GM21737 (cell line): ENCODE measurements at regions not wholly inside any gene's neighbourhood (a gene's known extent, or its start where the extent isn't known, plus 50 kb on each side); places are given as distances from the start of the nearest gene placed in this dataset.
"Not testable (repeated sequence)": the region's sequence is repeated elsewhere in the genome, so short reads cannot be mapped to it uniquely, and the experiment has no call there.

Source experiments
- ATAC-seq: cut with Tn5 transposase; IDR thresholded peaks from one replicate; pipeline ENCODE4 v1.9.1; 2021; ENCODE audit warnings: mild to moderate bottlenecking, moderate library complexity; ENCODE audit not compliant: unreplicated experiment

DNA sequence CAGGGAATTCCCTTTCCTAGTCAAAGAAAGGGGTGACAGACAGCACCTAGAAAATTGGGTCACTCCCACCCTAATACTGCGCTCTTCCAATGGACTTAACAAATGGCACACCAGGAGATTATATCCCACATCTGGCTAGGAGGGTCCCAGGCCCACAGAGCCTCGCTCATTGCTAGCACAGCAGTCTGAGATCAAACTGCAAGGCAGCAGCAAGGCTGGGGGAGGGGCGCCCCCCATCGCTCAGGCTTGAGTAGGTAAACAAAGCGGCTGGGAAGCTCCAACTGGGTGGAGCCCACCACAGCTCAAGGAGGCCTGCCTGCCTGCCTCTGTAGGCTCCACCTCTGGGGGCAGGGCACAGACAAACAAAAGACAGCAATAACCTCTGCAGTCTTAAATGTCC, 1043.9 kb upstream of the GRIA3 start:
- not testable (repeated sequence) for ATAC-seq

GRCh38 chrX:122154019-122154418, 1030.1 kb upstream of the GRIA3 start:
- no peak for ATAC-seq

DNA sequence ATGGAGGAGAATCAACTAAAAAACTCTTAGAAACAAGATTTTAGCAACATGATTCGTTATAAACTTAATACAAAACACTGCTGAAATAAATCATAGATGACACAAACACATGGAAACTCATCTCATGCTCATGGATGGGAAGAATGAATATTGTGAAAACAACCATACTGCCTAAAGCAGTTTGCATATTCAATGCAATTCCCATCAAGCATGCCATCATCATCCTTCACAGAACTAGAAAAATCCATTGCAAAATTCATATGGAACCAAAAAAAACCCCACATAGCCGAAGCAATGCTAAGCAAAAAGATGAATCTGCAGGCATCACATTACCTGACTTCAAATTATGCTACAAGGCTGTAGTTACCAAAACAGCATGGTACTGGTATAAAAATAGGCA, 1015.8 kb upstream of the GRIA3 start:
- no peak for ATAC-seq

- no peak for ATAC-seq
Observed at GRCh38 chrX:122184791-122185190, 999.3 kb upstream of the GRIA3 start.

GRCh38 chrX:122187069-122187713, 996.9 kb upstream of the GRIA3 start:
- no peak for ATAC-seq

DNA sequence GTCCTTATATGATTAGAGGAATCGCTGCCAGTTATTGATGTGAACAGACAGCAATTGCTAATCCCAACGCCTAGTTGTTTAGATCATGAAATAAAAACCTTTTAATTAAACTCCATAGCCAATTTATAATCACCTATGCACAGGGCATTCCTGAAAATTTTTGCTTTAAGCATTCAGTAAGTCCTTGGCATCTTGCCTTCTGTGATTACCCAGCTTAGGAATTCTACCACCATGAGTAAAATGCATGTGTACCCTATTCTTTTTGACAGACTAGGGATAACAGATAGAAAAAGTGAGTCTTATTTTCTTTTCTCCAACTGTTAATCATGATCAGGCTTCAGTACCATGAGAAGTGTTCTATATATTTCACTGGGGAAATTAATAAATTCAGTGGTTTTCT, 995.3 kb upstream of the GRIA3 start:
- ATAC-seq, result no peak

DNA sequence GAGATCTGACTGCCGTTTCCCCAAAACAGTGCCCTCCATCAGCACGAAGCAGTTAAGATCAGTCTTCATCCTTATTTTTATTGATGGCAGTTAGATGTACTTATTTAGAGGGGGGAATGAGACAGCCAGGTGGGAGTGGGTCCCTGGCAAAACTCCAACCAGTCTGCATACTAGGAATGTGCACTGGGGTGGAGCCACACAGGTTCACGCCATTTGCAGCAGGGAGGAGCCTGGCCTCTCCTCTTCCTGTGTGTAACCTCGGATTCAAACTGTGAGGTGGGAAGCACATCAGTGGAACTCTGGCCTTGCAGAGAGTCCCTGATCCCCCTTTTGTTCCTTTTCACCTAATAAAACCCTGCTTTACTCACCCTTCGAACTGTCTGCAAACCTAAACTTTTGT, 987.7 kb upstream of the GRIA3 start:
- no peak for ATAC-seq

- ATAC-seq, result no peak
Observed at GRCh38 chrX:122203399-122203798, 980.7 kb upstream of the GRIA3 start.

DNA sequence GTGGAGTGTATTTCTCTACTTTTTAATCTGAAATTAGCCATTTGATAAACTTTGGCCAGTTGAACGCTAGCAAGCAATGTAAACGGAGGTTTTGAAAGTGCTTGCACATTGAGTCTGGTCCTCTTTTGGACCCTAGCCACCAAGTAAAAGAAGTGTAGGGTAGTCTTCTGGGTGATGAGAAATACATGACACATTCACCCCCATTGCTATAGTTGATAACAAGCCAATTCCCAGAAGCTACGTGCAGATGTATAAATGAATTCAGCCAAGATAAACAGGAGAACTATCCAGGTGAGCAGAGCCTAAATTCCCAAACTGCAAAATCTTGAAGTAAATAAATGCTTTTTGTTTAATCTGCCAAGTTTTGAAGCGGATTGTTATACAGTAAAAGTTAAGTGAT, 965.4 kb upstream of the GRIA3 start:
- ATAC-seq, result no peak

DNA sequence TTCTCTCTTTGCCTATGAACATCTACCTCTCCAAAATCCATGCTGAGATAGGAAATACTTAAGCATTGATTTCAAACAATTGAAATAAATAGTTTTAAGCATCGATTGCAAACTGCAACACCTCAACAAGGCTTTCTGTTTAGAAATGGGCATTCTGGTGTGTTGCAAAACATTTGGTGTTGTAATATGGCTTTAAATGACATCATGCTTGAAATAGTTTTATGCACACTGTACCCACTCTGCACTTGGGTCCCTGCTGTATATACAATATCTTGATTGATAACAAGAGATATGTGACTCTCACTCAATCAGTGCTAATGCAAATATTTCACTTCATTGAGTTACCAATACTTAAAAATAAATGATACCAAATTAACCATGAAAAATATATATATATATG, 964.9 kb upstream of the GRIA3 start:
- ATAC-seq, result no peak

GRCh38 chrX:122219735-122220134, 964.3 kb upstream of the GRIA3 start:
- no peak for ATAC-seq

GRCh38 chrX:122220644-122221373, 963.3 kb upstream of the GRIA3 start:
- no peak for ATAC-seq

DNA sequence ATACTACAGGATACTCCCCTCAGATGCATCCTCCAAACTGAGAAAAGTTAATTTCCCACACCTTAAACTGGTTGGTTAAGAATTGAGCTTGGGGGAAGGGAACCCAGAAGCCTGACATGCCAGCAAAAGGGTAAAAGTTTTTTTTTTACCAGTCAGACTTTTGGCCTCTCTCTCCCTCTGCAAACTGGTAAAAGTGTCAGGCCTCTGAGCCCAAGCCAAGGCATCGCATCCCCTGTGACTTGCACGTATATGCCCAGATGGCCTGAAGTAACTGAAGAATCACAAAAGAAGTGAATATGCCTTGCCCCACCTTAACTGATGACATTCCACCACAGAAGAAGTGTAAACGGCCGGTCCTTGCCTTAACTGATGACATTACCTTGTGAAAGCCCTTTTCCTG, 962.3 kb upstream of the GRIA3 start:
- ATAC-seq, result not testable (repeated sequence)

DNA sequence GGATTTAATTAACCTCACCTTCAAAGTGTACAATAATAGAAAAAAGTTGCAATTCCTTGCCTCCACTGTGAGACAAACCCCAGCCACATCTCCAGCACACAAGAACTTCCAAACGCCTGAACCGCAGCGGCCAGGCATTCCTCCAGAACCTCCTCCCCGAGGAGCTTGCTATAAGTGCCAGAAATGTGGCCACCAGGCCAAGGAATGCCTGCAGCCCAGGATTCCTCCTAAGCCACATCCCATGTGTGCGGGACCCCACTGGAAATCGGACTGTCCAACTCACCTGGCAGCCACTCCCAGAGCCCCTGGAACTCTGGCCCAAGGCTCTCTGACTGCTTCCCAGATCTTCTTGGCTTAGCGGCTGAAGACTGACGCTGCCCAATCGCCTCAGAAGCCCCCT, 959.9 kb upstream of the GRIA3 start:
- ATAC-seq, result not testable (repeated sequence)

GRCh38 chrX:122238801-122239200, 945.3 kb upstream of the GRIA3 start:
- no peak for ATAC-seq

DNA sequence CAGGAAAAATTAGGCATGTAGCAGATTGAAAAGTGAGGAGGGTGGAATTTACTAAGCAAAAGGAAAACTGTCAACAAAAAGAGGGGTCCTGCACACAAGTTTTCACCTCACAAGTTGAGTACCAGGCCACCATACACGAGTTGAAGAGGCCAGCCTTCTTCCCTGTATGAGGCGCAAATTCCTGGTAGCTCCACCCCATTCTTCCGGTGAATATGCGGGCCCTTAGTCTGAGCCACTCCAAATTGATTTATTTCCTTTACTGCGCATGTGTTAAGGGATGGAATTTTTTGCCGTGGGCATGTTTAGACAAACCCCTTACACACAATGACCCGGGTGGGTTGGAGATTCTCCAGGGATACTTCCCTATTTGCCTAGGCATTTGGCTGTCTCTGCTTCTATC, 942.1 kb upstream of the GRIA3 start:
- ATAC-seq, result no peak

GRCh38 chrX:122244080-122244479, 940.0 kb upstream of the GRIA3 start:
- no peak for ATAC-seq

DNA sequence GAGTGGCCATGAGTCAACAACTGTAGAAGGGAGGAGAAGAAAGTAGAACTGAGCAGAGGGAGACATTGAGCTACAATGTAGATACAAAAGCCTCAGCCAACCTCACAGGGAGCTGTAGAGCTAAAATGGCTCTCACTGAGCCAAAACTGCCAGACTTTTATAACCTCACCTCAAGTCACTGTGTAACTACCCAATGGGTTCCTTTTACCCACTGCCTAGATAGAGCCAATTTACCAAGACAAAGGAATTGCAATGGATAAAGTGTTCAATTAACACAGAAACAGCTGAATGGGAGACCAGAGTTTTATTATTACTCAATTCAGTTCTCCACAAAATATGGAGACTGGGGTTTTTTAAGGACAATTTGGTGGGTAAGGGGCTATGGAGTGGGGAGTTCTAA, 938.9 kb upstream of the GRIA3 start:
- no peak for ATAC-seq

DNA sequence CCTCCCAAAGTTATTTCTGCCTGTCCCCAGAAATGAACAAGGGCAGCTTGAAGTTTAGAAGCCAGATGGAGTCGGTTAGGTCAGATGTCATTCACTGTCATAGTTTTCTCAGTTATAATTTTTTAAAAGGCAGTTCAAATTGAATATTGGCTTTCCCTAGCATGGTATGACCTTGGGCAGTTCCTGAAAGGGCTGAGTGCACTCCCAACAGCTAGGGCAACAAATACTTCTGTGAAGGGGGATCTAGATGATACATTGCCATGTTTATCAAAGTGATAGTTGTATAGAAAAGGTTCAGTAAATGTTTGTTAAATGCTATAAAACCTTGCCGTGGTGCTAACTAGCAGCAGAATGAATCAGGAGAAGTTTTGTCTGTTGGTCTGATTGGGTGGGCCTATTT, 938.1 kb upstream of the GRIA3 start:
- ATAC-seq, result no peak

DNA sequence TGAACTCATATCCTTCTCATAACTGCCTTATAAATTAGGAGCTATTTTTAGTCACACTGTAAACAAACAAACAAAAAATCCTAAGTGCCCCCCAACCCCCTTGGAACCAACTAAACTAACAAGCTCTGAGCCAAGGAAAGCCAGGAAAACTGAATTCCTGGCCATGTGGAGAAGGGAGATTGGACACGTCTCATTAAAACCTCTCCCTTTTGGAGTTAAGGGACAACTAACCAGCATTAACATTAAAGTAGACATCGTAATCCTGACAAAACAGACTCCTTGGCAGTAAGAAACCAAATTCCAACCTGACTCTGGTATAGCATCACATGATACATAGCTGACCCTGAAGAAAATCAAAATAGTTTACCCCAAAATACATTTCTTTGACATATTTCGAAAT, 937.1 kb upstream of the GRIA3 start:
- no peak for ATAC-seq

- no peak for ATAC-seq
Observed at GRCh38 chrX:122248681-122249080, 935.4 kb upstream of the GRIA3 start.

DNA sequence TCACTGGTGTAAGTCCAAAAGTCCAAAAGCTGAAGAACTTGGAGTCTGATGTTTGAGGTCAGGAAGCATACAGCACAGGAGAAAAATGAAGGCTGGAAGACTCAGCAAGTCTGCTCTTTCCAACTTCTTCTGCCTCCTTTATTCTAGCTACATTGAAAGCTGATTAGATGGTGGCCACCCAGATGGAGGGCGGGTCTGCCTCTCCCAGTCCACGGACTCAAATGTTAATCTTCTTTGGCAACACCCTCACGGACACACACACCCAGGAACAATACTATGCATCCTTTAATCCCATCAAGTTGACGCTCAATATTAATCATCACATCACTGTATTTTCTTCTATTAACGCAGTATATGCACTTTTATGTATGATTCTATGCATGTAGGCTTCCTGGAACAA, 931.6 kb upstream of the GRIA3 start:
- no peak for ATAC-seq

DNA sequence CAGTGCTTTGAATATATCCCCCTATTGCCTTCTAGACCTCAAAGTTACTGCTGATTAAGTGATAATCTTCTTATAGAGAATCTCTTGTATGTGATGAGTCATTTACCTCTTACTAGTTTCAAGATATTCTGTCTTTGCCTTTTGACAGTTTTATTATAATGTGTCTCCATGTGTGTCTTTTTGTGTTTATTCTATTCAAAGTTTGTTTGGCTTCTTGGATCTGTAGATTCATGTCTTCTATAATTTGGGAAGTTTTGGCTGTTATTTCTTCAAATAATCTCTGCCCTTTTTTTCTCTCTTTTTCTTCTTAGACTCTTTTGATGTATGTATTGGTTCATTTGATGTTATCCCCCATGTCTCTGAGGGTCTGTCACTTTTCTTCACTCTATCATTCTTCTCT, 915.7 kb upstream of the GRIA3 start:
- ATAC-seq, result no peak
